ENCODE measurements at regions not wholly inside any gene's neighbourhood (a gene's known extent, or its start where the extent isn't known, plus 50 kb on each side); places are given as distances from the start of the nearest gene placed in this dataset.

DNA sequence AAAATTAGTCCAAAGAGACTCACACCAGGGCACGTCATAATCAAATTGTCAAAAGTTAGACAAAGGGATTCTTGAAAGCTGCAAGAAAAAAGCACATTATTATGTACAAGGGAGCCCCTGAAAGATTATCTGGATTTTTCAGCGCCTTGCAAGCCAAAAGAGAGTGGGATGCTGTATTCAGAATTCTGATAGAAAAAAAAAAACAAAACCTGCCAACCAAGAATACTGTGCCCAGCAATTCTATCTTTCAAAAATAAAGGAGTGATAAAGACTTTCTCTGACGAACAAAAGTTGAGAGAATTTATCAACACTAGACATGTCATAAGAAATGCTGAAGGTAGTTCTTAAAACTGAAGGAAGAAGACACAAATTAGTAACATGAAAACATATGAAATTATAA is 240.2 kb downstream of the SNX13 start:
- ChIA-PET CTCF (no interaction called here), POLR2A (no interaction called here)
- no peaks in the 10 kb centered on the region for H3K4me1 Mint-ChIP-seq (ENCODE audit: low read depth)
- DNase-seq, result no peak
- peaks cover 4% of the 10 kb centered on the region for H3K27me3 Mint-ChIP-seq (ENCODE audit: low read depth)
- H3K4me3 Mint-ChIP-seq, result no peak overlapping the region
- peaks cover 6% of the 10 kb centered on the region for H3K36me3 Mint-ChIP-seq (ENCODE audit: low read depth)
- ATAC-seq, result no peak
- H3K9me3 Mint-ChIP-seq (ENCODE audit: insufficient read depth), result peaks cover 23% of the 10 kb centered on the region
- no peak overlapping the region for H3K27ac Mint-ChIP-seq

DNA sequence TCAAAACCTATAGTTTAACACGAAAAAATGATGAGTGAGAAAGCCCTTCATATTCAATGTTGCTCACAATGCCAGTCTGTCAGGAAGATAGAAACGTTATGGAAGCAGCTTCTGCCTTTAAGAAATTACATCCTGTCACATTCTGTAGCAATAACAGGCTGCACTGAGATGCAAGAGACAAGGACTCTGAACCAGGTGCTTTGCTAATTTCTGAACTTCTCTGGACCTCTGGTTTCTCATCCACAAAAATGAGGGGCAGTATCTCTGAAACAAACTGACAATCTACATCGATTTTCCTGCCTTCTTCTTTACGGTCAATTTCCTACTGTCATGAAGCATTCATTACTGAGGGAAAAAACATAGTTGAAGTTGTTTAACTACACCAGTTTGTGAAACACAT is 234.0 kb downstream of the SNX13 start:
- Mint-ChIP-seq H3K4me3 (no peak overlapping the region), H3K4me1 (ENCODE audit: low read depth) (no peaks in the 10 kb centered on the region), H3K9me3 (ENCODE audit: insufficient read depth) (peaks cover 5% of the 10 kb centered on the region), H3K27me3 (ENCODE audit: low read depth) (peaks cover 14% of the 10 kb centered on the region), H3K27ac (no peak overlapping the region), H3K36me3 (ENCODE audit: low read depth) (no peaks in the 10 kb centered on the region)
- no peak for DNase-seq
- ATAC-seq, result no peak
- ChIA-PET CTCF (interaction anchor here (1.0 to 2.4 kb wide), 9 partner anchors 25 to 960 kb away, joined by 3 to 14 read pairs (median 3); no protein-coding TSS in a partner anchor), POLR2A (no interaction called here)

DNA sequence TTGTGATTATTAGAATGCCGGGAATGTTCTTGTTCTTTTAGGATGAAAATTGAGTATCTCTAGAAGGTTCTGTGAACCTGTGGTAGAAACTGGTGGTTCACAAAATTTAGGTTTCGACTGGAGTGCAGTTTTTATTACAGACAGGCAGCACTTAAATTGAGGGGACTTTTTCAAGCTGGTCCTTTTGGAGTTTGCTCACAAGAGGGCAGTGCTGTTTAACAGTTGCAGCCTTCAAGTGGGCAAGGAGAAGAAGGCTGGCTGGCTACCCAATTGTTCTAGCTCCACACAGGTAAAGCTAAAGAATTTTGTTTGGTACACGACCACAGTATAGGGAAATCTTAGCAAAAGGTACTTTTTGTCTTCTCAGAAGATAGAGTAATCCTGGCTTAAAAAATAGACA is 233.6 kb downstream of the SNX13 start:
- no peak overlapping the region for H3K27ac Mint-ChIP-seq
- H3K27me3 Mint-ChIP-seq (ENCODE audit: low read depth), result peaks cover 14% of the 10 kb centered on the region
- peaks cover under 1% of the 10 kb centered on the region for H3K9me3 Mint-ChIP-seq (ENCODE audit: insufficient read depth)
- ChIA-PET POLR2A (no interaction called here), CTCF (interaction anchor here (0.6 to 2.4 kb wide), 10 partner anchors 26 to 959 kb away, joined by 3 to 14 read pairs (median 3); no protein-coding TSS in a partner anchor)
- no peak overlapping the region for H3K4me3 Mint-ChIP-seq
- no peaks in the 10 kb centered on the region for H3K4me1 Mint-ChIP-seq (ENCODE audit: low read depth)
- peak; percentile 44 for DNase-seq
- ATAC-seq, result peak; percentile 61
- H3K36me3 Mint-ChIP-seq (ENCODE audit: low read depth), result no peaks in the 10 kb centered on the region

DNA sequence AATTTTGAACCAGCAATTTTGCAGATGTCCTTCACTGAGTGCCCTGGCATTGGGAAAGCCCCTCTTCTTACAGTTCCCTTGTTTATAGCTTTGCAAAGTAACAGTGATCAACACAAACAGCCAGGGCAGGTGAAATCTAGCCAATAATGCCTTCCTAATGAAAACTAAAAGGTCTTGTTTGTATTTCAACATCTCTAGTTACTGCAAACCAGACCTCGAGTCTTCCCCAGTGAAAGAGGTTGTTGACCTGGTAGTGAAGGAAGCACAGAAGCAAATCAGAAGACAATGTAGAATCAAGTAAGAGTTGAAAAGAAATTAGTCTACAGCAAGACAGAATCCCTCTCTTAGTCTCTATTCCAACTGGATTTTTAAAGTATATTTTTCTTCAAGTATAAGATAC is 231.2 kb downstream of the SNX13 start:
- no peak overlapping the region for H3K27ac Mint-ChIP-seq
- peaks cover 11% of the 10 kb centered on the region for H3K27me3 Mint-ChIP-seq (ENCODE audit: low read depth)
- H3K36me3 Mint-ChIP-seq (ENCODE audit: low read depth), result no peaks in the 10 kb centered on the region
- H3K4me3 Mint-ChIP-seq, result no peak overlapping the region
- POLR2A ChIA-PET, result interaction anchor here (0.7 kb wide), 1 partner anchor 767 kb away, joined by 6 read pairs; no protein-coding TSS in a partner anchor
- CTCF ChIA-PET, result interaction anchor here (1.2 kb wide), 1 partner anchor 61 kb away, joined by 4 read pairs; no protein-coding TSS in a partner anchor
- DNase-seq (no peak), ATAC-seq (no peak)
- no peaks in the 10 kb centered on the region for H3K9me3 Mint-ChIP-seq (ENCODE audit: insufficient read depth)
- no peaks in the 10 kb centered on the region for H3K4me1 Mint-ChIP-seq (ENCODE audit: low read depth)

DNA sequence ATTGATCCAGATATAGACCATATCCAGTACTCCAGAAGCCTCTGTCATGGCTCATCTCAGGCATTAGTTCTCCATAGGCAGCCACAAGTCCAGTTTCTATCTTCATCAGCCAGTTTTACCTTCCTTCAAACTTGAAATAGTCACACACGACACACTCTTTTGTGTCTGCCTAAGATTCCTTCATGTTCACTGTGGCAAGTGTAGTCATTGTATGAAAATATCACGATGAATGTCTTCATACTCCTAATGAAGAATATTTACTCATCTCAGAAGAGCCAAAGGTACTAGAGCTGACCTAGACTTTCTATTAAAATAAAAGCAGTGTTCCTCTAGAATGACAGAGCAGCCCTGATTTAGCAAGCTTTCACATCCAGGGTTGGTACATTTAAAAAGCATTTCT is 230.7 kb downstream of the SNX13 start:
- POLR2A ChIA-PET, result no interaction called here

DNA sequence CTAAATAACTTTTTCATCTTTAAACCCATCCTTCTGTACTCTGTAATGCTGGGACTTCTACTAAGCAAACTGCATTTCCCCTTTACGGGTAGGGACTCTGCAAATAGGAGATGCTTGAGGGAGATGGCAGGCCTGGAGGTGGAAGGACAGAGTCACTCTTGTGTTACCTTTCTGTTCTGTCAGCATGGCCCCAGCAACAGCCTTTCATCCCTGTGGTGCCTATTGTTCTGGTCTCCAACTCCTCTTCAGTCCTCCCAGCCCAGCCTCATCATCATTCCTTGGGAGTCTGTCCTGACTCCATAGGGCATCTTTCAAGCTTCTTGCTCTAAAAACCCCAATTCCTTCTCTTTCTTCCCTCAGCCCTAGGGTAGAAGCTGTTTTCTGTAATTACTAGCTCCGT is 230.0 kb downstream of the SNX13 start:
- POLR2A ChIA-PET, result no interaction called here
- H3K36me3 Mint-ChIP-seq (ENCODE audit: low read depth), result no peaks in the 10 kb centered on the region
- CTCF ChIA-PET, result no interaction called here

More for the DNA sequence above, 230.7 kb downstream of the SNX13 start:
- ATAC-seq (no peak), DNase-seq (no peak)
- Mint-ChIP-seq H3K4me3 (no peak overlapping the region), H3K9me3 (ENCODE audit: insufficient read depth) (no peaks in the 10 kb centered on the region), H3K27ac (no peak overlapping the region), H3K36me3 (ENCODE audit: low read depth) (no peaks in the 10 kb centered on the region), H3K4me1 (ENCODE audit: low read depth) (no peaks in the 10 kb centered on the region), H3K27me3 (ENCODE audit: low read depth) (peaks cover 11% of the 10 kb centered on the region)
- CTCF ChIA-PET, result no interaction called here

DNA sequence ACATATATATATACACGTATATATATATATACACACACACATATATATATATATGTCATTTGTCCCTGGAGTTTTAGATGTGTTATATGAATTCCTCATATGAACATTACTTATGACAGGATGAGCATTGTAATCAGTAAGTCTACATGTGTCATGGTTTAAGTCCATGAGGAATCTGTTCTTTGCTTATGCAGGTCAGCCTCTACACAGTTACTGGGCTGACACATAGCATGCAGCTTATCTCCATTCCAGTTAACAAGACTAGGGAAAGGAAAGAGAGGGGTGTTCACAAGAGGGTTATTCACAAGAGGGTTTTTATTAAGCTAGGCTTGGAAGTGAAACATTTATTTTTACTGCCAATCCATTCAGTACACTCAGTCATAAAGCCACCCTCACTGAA is 226.7 kb downstream of the SNX13 start:
- Mint-ChIP-seq H3K4me1 (ENCODE audit: low read depth) (no peaks in the 10 kb centered on the region), H3K36me3 (ENCODE audit: low read depth) (no peaks in the 10 kb centered on the region), H3K9me3 (ENCODE audit: insufficient read depth) (no peaks in the 10 kb centered on the region), H3K27ac (no peak overlapping the region), H3K27me3 (ENCODE audit: low read depth) (peaks cover 8% of the 10 kb centered on the region), H3K4me3 (no peak overlapping the region)
- ChIA-PET POLR2A (no interaction called here), CTCF (no interaction called here)
- no peak for DNase-seq
- no peak for ATAC-seq

More for the DNA sequence above, 230.0 kb downstream of the SNX13 start:
- Mint-ChIP-seq H3K4me3 (no peak overlapping the region), H3K9me3 (ENCODE audit: insufficient read depth) (no peaks in the 10 kb centered on the region), H3K27ac (no peak overlapping the region), H3K4me1 (ENCODE audit: low read depth) (no peaks in the 10 kb centered on the region), H3K27me3 (ENCODE audit: low read depth) (peaks cover 11% of the 10 kb centered on the region)
- DNase-seq, result no peak
- ATAC-seq, result no peak

DNA sequence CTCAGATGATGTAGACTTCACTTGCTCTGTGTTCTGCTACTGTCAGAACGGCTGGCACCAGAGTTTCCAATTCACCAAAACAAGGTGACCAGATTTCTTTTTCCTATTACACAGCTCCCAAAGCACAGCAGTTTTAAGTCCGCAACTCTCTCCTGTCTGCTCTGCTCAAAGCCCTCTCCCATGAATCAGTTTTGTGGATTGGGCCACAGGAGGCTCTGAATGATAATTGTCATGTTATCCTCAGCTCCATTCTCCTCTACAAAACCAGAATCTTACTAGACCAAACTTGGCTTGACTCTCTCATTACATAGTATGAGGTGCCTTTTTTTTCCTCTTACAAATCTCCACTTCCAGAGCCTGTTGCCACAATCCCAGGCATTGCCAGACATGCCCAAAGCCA is 223.5 kb downstream of the SNX13 start:
- Mint-ChIP-seq H3K27me3 (ENCODE audit: low read depth) (peaks cover 2% of the 10 kb centered on the region), H3K9me3 (ENCODE audit: insufficient read depth) (no peaks in the 10 kb centered on the region), H3K27ac (no peak overlapping the region), H3K4me1 (ENCODE audit: low read depth) (no peaks in the 10 kb centered on the region), H3K4me3 (no peak overlapping the region), H3K36me3 (ENCODE audit: low read depth) (no peaks in the 10 kb centered on the region)
- ATAC-seq (no peak), DNase-seq (no peak)
- ChIA-PET POLR2A (no interaction called here), CTCF (no interaction called here)

DNA sequence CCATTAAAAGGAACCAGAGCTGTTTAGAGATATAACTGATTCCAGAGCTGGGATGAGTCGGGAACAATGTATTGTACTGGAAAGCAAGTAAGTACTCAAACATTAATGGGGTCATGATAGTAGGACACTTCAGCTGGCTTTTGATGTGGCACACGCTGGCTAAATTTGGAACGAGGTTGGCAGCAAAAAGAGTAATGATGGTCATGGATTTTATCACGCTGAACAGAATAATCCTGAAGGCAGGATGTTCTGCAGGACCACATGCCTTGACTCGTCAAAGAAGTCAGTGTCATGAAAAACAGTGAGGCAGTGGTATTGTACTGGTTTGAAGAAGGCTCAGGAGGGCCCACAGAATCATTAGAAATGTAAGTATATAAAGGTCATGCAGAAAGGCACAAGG is 220.3 kb downstream of the SNX13 start:
- Mint-ChIP-seq H3K27me3 (ENCODE audit: low read depth) (peaks cover 2% of the 10 kb centered on the region), H3K27ac (no peak overlapping the region), H3K9me3 (ENCODE audit: insufficient read depth) (no peaks in the 10 kb centered on the region), H3K36me3 (ENCODE audit: low read depth) (no peaks in the 10 kb centered on the region), H3K4me1 (ENCODE audit: low read depth) (no peaks in the 10 kb centered on the region), H3K4me3 (no peak overlapping the region)
- POLR2A ChIA-PET, result no interaction called here
- ATAC-seq (no peak), DNase-seq (no peak)
- CTCF ChIA-PET, result no interaction called here

DNA sequence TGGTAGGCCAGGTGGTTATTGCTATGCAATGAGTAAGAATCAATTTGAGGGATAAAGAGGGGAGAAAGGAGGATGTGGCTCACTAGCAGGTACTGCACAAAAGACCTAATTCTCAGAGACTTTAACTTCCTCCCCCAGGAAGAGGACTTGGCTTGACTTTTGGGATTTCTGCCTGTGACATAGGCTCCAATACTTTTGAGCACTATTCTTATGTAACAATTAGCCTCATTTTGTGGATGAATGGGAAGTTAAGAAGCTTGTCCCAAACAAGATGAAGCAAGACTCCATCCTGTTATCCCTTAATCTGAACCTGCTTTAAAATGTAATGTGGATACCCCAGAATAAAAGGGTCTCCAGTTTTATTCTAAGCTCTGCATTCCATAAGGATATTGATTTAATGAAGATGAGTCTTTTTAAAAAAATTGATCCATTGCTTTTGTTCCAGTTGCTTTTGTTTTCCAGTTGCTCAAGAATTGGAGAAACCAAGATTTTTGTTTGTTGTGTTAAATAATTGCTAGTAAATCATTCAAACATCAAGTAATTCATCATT is 218.5 kb downstream of the SNX13 start:
- H3K9me3 Mint-ChIP-seq (ENCODE audit: insufficient read depth), result no peaks in the 10 kb centered on the region
- H3K27me3 Mint-ChIP-seq (ENCODE audit: low read depth), result peaks cover 2% of the 10 kb centered on the region
- POLR2A ChIA-PET, result no interaction called here
- CTCF ChIA-PET, result no interaction called here
- no peaks in the 10 kb centered on the region for H3K36me3 Mint-ChIP-seq (ENCODE audit: low read depth)
- H3K4me3 Mint-ChIP-seq, result no peak overlapping the region
- no peak for DNase-seq
- no peak overlapping the region for H3K27ac Mint-ChIP-seq
- no peak for ATAC-seq
- no peaks in the 10 kb centered on the region for H3K4me1 Mint-ChIP-seq (ENCODE audit: low read depth)

DNA sequence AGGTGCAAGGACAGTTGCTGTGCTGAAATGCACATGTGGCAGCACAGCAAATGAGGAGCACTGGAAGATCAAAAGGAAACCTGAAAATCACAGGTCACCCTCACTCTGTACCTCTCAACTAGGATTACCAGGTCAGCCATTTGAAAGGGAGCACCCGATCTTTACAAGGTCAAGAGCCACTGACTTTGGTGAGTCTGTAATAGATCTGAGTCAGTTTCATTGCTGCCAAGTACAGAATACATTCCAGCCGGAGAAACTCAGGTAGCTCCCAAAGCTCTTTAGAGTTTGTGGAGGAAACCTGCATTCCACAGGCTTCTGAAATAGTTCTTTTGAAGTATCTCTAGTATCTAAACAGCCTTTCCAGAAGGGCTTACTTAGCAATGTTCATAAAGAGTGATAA is 217.5 kb downstream of the SNX13 start:
- ATAC-seq (no peak), DNase-seq (no peak)
- no peaks in the 10 kb centered on the region for H3K4me1 Mint-ChIP-seq (ENCODE audit: low read depth)
- ChIA-PET POLR2A (no interaction called here), CTCF (no interaction called here)
- no peak overlapping the region for H3K4me3 Mint-ChIP-seq
- H3K27ac Mint-ChIP-seq, result no peak overlapping the region
- H3K9me3 Mint-ChIP-seq (ENCODE audit: insufficient read depth), result no peaks in the 10 kb centered on the region
- no peaks in the 10 kb centered on the region for H3K36me3 Mint-ChIP-seq (ENCODE audit: low read depth)
- peaks cover 2% of the 10 kb centered on the region for H3K27me3 Mint-ChIP-seq (ENCODE audit: low read depth)

DNA sequence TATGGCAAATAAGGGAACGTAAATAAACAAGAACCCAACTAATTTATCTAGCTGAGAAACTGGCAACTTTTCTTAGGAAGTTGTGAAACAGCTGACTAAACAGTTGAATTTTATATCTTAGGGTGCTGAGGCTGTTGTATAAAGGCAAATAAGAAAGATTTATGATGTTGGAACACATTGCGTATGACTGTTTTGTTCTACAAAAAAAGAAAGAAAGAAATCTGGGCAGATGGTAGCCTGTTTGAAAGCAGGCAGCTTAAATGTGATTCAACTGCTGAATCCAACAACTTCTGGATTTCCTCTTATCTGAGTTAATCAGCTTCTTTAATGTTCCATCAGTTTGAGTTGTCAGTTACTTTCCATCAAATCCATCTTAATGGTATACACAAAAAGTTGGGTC is 214.5 kb downstream of the SNX13 start:
- Mint-ChIP-seq H3K4me1 (ENCODE audit: low read depth) (no peaks in the 10 kb centered on the region), H3K36me3 (ENCODE audit: low read depth) (no peaks in the 10 kb centered on the region), H3K9me3 (ENCODE audit: insufficient read depth) (no peaks in the 10 kb centered on the region), H3K27me3 (ENCODE audit: low read depth) (peaks cover 2% of the 10 kb centered on the region), H3K4me3 (no peak overlapping the region), H3K27ac (no peak overlapping the region)
- CTCF ChIA-PET, result no interaction called here
- no peak for DNase-seq
- POLR2A ChIA-PET, result no interaction called here
- ATAC-seq, result no peak

DNA sequence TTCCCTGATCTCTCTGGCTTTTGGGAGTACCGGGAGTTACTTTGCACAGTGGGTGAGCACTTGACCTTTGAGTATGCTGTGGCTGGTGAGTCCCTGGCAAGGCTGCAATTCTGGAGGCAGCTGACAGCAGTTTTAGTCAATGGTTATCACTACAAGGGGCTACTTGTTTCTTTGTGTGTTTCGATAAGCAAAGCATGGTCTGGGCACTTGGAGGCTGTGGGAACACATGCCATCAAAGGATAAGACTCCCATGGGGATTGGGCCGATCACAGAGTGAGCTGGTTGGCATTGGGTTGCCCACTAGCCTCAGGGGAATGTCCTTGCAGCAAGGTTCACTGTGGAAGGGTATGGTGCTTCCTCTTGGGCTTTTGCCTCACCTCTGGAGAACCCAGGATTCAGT is 208.2 kb downstream of the SNX13 start:
- ATAC-seq, result no peak
- ChIA-PET POLR2A (no interaction called here), CTCF (no interaction called here)
- H3K27ac Mint-ChIP-seq, result no peak overlapping the region
- no peaks in the 10 kb centered on the region for H3K27me3 Mint-ChIP-seq (ENCODE audit: low read depth)
- H3K36me3 Mint-ChIP-seq (ENCODE audit: low read depth), result no peaks in the 10 kb centered on the region
- no peak for DNase-seq
- H3K4me1 Mint-ChIP-seq (ENCODE audit: low read depth), result no peaks in the 10 kb centered on the region
- H3K9me3 Mint-ChIP-seq (ENCODE audit: insufficient read depth), result peaks cover 7% of the 10 kb centered on the region
- H3K4me3 Mint-ChIP-seq, result no peak overlapping the region

All from activated CD8-positive, alpha-beta T cell treated with anti-CD3 and anti-CD28 coated beads, Interleukin-2, amount 10 ng/mL, durations not matched to agents 7 days and 5 days (primary cell).